SK-N-SH (cell line): ENCODE measurements at regions not wholly inside any gene's neighbourhood (a gene's known extent, or its start where the extent isn't known, plus 50 kb on each side); places are given as distances from the start of the nearest gene placed in this dataset.

Experiments used
- ELF1 ChIP-seq: IDR thresholded peaks from 2 replicates; pipeline ENCODE4 v1.4.0; 2012
- EP300 ChIP-seq, 2 experiments: IDR thresholded peaks; 2 replicates each; pipeline versions ENCODE4 v1.4.0 to v1.6.1; 2012; ENCODE audit warnings: borderline replicate concordance in 1 of 2, low read depth in 1 of 2, low read length in 1 of 2
- EZH2phosphoT487 ChIP-seq: fragments of 200-600 bp; sonication (generic); IDR thresholded peaks from 2 replicates; pipeline ENCODE4 v1.6.1; 2017; ENCODE audit warnings: low read depth, mixed run types, mild to moderate bottlenecking, antibody characterized with exemption, moderate library complexity, borderline replicate concordance
- FOXJ3 ChIP-seq: sonication (generic); formaldehyde crosslinking; IDR thresholded peaks from 2 replicates; pipeline ENCODE4 v1.5.1; 2020; ENCODE audit warnings: mild to moderate bottlenecking, missing genetic modification reagents
- FOXM1 ChIP-seq: IDR thresholded peaks from 2 replicates; pipeline ENCODE4 v1.4.0; 2012; ENCODE audit warnings: low read depth, mild to moderate bottlenecking
- NFIC ChIP-seq: IDR thresholded peaks from 2 replicates; pipeline ENCODE4 v1.4.0; 2012; ENCODE audit warnings: borderline replicate concordance
- POLR2AphosphoS5 ChIP-seq: IDR thresholded peaks from 2 replicates; pipeline ENCODE4 v1.6.1; 2012; ENCODE audit warnings: low read depth, low read length
- RCOR1 ChIP-seq: fragments of 150-350 bp; IDR thresholded peaks from 2 replicates; pipeline ENCODE4 v1.6.1; 2017; ENCODE audit warnings: antibody characterized with exemption, low read length
- TAF1 ChIP-seq: IDR thresholded peaks from 2 replicates; pipeline ENCODE4 v1.6.1; 2012; ENCODE audit warnings: low read depth, mild to moderate bottlenecking, low read length, moderate library complexity, borderline replicate concordance
- YY1 ChIP-seq: IDR thresholded peaks from 2 replicates; pipeline ENCODE4 v1.4.0; 2012; ENCODE audit warnings: low read depth, mild to moderate bottlenecking
- TF ChIP-seq, protein P1 (sequence below): fragments of 200-600 bp; sonication (generic); IDR thresholded peaks from 2 replicates; pipeline ENCODE4 v1.6.1; 2017; ENCODE audit warnings: antibody characterized with exemption, mild to moderate bottlenecking, moderate library complexity
- TF ChIP-seq, protein P2 (sequence below): IDR thresholded peaks from 2 replicates; pipeline ENCODE4 v1.4.0; 2012; ENCODE audit warnings: low read depth

DNA sequence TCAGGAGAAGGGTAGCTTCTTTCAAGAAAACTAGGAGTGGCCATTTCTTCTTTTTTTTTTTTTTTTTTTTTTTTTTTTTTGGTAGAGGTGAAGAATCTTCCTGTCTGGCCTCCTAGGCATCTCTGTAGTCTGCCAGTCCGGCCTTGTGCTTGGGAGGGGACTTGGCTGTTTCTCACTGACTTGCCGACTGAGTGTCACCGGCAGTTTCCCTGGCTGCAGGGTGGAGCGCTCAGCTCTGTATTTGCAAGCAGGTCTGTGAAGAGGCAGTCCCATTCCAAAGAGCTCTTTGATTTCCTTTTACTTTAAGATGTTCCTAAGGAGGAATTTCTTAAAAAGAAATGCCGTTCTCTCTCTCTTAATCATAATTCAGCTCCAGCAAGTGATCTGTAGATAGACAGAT, 212.6 kb downstream of the ADRA2A start:
- no peak for TF ChIP-seq POLR2AphosphoS5
- TF ChIP-seq, protein P1, sequence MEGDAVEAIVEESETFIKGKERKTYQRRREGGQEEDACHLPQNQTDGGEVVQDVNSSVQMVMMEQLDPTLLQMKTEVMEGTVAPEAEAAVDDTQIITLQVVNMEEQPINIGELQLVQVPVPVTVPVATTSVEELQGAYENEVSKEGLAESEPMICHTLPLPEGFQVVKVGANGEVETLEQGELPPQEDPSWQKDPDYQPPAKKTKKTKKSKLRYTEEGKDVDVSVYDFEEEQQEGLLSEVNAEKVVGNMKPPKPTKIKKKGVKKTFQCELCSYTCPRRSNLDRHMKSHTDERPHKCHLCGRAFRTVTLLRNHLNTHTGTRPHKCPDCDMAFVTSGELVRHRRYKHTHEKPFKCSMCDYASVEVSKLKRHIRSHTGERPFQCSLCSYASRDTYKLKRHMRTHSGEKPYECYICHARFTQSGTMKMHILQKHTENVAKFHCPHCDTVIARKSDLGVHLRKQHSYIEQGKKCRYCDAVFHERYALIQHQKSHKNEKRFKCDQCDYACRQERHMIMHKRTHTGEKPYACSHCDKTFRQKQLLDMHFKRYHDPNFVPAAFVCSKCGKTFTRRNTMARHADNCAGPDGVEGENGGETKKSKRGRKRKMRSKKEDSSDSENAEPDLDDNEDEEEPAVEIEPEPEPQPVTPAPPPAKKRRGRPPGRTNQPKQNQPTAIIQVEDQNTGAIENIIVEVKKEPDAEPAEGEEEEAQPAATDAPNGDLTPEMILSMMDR = no peak
- TF ChIP-seq TAF1 = no peak
- no peak for TF ChIP-seq NFIC
- no peak for TF ChIP-seq EP300 (IDR thresholded peaks at IDR 0.05; ENCODE audit: borderline replicate concordance in 1 of 2, low read depth in 1 of 2, low read length in 1 of 2)
- TF ChIP-seq ELF1 = no peak
- TF ChIP-seq, protein P2, sequence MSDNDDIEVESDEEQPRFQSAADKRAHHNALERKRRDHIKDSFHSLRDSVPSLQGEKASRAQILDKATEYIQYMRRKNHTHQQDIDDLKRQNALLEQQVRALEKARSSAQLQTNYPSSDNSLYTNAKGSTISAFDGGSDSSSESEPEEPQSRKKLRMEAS = no peak
- TF ChIP-seq FOXM1 = no peak
- TF ChIP-seq FOXJ3 = no peak
- no peak for TF ChIP-seq EZH2phosphoT487
- TF ChIP-seq RCOR1 = no peak
- TF ChIP-seq YY1 = no peak
